GM06990 (cell line): ENCODE measurements at regions not wholly inside any gene's neighbourhood (a gene's known extent, or its start where the extent isn't known, plus 50 kb on each side); places are given as distances from the start of the nearest gene placed in this dataset.

Experiments
- DNase-seq: peaks from one replicate; pipeline ENCODE4 v3.0.0-alpha.2; 2011; ENCODE audit not compliant: insufficient read length; ENCODE audit errors: extremely low read depth
- H3K27me3 ChIP-seq: replicated peaks from 2 replicates; pipeline ENCODE4 v1.6.0; 2011; ENCODE audit warnings: low read length; ENCODE audit not compliant: control insufficient read depth, insufficient read depth
- H3K36me3 ChIP-seq: 2 replicates; pipeline ENCODE4 v1.5.1; 2011; ENCODE audit warnings: low read length; ENCODE audit not compliant: control insufficient read depth, insufficient read depth
- H3K4me3 ChIP-seq: replicated peaks from 2 replicates; pipeline ENCODE4 v1.5.1; 2011; ENCODE audit warnings: low read depth, mild to moderate bottlenecking, control low read depth, low read length
- CTCF ChIP-seq: IDR thresholded peaks from 2 replicates; pipeline ENCODE4 v1.5.1; 2011; ENCODE audit warnings: low read length, control low read depth, mild to moderate bottlenecking, inconsistent platforms; ENCODE audit not compliant: insufficient read depth, poor library complexity, severe bottlenecking

- Histone ChIP-seq H3K27me3 (no peaks in the 10 kb centered on the region), H3K36me3 (no peaks in the 10 kb centered on the region), H3K4me3 (no peak overlapping the region)
- DNase-seq = no peak
- no peak for TF ChIP-seq CTCF
These were observed 104.2 kb downstream of the ZNF621 start for GRCh38 chr3:40628984-40629383.

GRCh38 chr3:40631341-40631995 is 106.7 kb downstream of the ZNF621 start:
- H3K36me3 ChIP-seq = no peaks in the 10 kb centered on the region
- no peaks in the 10 kb centered on the region for H3K27me3 ChIP-seq
- no peak for TF ChIP-seq CTCF
- no peak for DNase-seq
- no peak overlapping the region for H3K4me3 ChIP-seq

- no peak for DNase-seq
- Histone ChIP-seq H3K4me3 (no peak overlapping the region), H3K36me3 (no peaks in the 10 kb centered on the region), H3K27me3 (no peaks in the 10 kb centered on the region)
- TF ChIP-seq CTCF = no peak
These were observed 113.1 kb downstream of the ZNF621 start for GRCh38 chr3:40637906-40638305.

- Histone ChIP-seq H3K4me3 (no peak overlapping the region), H3K27me3 (no peaks in the 10 kb centered on the region), H3K36me3 (no peaks in the 10 kb centered on the region)
- no peak for TF ChIP-seq CTCF
- no peak for DNase-seq
These were observed 114.2 kb downstream of the ZNF621 start for GRCh38 chr3:40639006-40639405.

GRCh38 chr3:40642812-40643211 is 118.1 kb downstream of the ZNF621 start:
- H3K4me3 ChIP-seq = no peak overlapping the region
- H3K36me3 ChIP-seq = no peaks in the 10 kb centered on the region
- DNase-seq = no peak
- no peak for TF ChIP-seq CTCF
- H3K27me3 ChIP-seq = no peaks in the 10 kb centered on the region

GRCh38 chr3:40645883-40646282 is 121.1 kb downstream of the ZNF621 start:
- TF ChIP-seq CTCF = no peak

More at GRCh38 chr3:40645883-40646282, 121.1 kb downstream of the ZNF621 start:
- H3K36me3 ChIP-seq = no peaks in the 10 kb centered on the region
- no peak overlapping the region for H3K4me3 ChIP-seq
- DNase-seq = no peak
- no peaks in the 10 kb centered on the region; the same call in 1 of the 2 replicates for H3K27me3 ChIP-seq
